Ascending aorta (tissue), 2 donors: ENCODE measurements at regions not wholly inside any gene's neighbourhood (a gene's known extent, or its start where the extent isn't known, plus 50 kb on each side); places are given as distances from the start of the nearest gene placed in this dataset.

ENCODE experiments used
- DNase-seq, 2 donors: peaks; one replicate each; pipeline ENCODE4 v3.0.0-alpha.2; 2019; ENCODE audit warnings: low spot score in 2 of 2
- H3K27ac ChIP-seq, 2 donors: fragments of 200-600 bp; sonication (generic); one replicate each; pipeline ENCODE4 v1.5.1; 2016 to 2017; ENCODE audit warnings: mild to moderate bottlenecking in 1 of 2
- H3K27me3 ChIP-seq: fragments of 200-600 bp; sonication (generic); one replicate; pipeline ENCODE4 v1.5.1; 2017
- H3K36me3 ChIP-seq, 2 donors: fragments of 200-600 bp; sonication (generic); one replicate each; pipeline ENCODE4 v1.5.1; 2016
- H3K4me1 ChIP-seq, 2 donors: fragments of 200-600 bp; sonication (generic); one replicate each; pipeline ENCODE4 v1.5.1; 2016 to 2017; ENCODE audit warnings: mild to moderate bottlenecking in 1 of 2
- H3K4me3 ChIP-seq, 2 donors: fragments of 200-600 bp; sonication (generic); one replicate each; pipeline ENCODE4 v1.5.1; 2016 to 2017; ENCODE audit warnings: mild to moderate bottlenecking in 1 of 2
- H3K9me3 ChIP-seq, 2 donors: fragments of 200-600 bp; sonication (generic); one replicate each; pipeline ENCODE4 v1.5.1; 2016
- CTCF ChIP-seq, 3 experiments: fragments of 200-600 bp in 2 of 3; fragments of 450-650 bp in 1 of 3; sonication (generic) in 2 of 3; IDR thresholded peaks; one replicate each; pipeline ENCODE4 v1.5.1; 2016 to 2019; ENCODE audit warnings: antibody characterized with exemption in 3 of 3, mild to moderate bottlenecking in 1 of 3, moderate library complexity in 1 of 3
- intact Hi-C: fragments of 100-400 bp; cut with DNase I; formaldehyde crosslinking; loops from one replicate; pipeline ENCODE4 v1.15.1; 2023

GRCh38 chr9:93900971-93901861, 53.9 kb downstream of the BARX1 start:
- H3K4me3 ChIP-seq: no peak overlapping the region
- no peak for TF ChIP-seq CTCF (IDR thresholded peaks at IDR 0.05)
- no peaks in the 10 kb centered on the region for H3K36me3 ChIP-seq
- intact Hi-C loops: no loop called here
- H3K27me3 ChIP-seq: no peaks in the 10 kb centered on the region
- DNase-seq: peak in 1 of 2 donors; percentile 55
- H3K27ac ChIP-seq: no peak overlapping the region
- no peaks in the 10 kb centered on the region for H3K4me1 ChIP-seq
- no peaks in the 10 kb centered on the region for H3K9me3 ChIP-seq

- Histone ChIP-seq H3K9me3 (no peaks in the 10 kb centered on the region), H3K27me3 (no peaks in the 10 kb centered on the region), H3K4me3 (no peak overlapping the region), H3K36me3 (no peaks in the 10 kb centered on the region), H3K4me1 (no peaks in the 10 kb centered on the region), H3K27ac (no peak overlapping the region)
- intact Hi-C loops: no loop called here
- no peak for TF ChIP-seq CTCF (IDR thresholded peaks at IDR 0.05)
- DNase-seq: peak in 1 of 2 donors; percentile 46
These were observed 54.7 kb downstream of the BARX1 start for GRCh38 chr9:93900436-93900819.

- intact Hi-C loops: no loop called here
- no peak overlapping the region for H3K4me3 ChIP-seq
- H3K27ac ChIP-seq: no peak overlapping the region
- H3K36me3 ChIP-seq: no peaks in the 10 kb centered on the region
- peak in 1 of 2 donors; percentile 31 for DNase-seq
- no peaks in the 10 kb centered on the region for H3K4me1 ChIP-seq
- H3K9me3 ChIP-seq: no peaks in the 10 kb centered on the region
- H3K27me3 ChIP-seq: no peaks in the 10 kb centered on the region
- TF ChIP-seq CTCF (IDR thresholded peaks at IDR 0.05): no peak
These were observed 55.3 kb downstream of the BARX1 start for GRCh38 chr9:93899609-93900435.

- Histone ChIP-seq H3K27ac (no peak overlapping the region), H3K36me3 (no peaks in the 10 kb centered on the region), H3K9me3 (no peaks in the 10 kb centered on the region), H3K4me3 (no peak overlapping the region), H3K27me3 (no peaks in the 10 kb centered on the region), H3K4me1 (no peaks in the 10 kb centered on the region)
- no peak for TF ChIP-seq CTCF (IDR thresholded peaks at IDR 0.05)
- intact Hi-C loops: no loop called here
- peak in 1 of 2 donors; percentile 35 for DNase-seq
These were observed 56.4 kb downstream of the BARX1 start for GRCh38 chr9:93898502-93899426.

- H3K27me3 ChIP-seq: no peaks in the 10 kb centered on the region
- DNase-seq: peak in 1 of 2 donors; percentile 19
These were observed 57.1 kb downstream of the BARX1 start for GRCh38 chr9:93898026-93898425.

More at GRCh38 chr9:93898026-93898425, 57.1 kb downstream of the BARX1 start:
- intact Hi-C loops: no loop called here
- Histone ChIP-seq H3K4me1 (no peaks in the 10 kb centered on the region), H3K27ac (no peak overlapping the region), H3K9me3 (no peaks in the 10 kb centered on the region), H3K4me3 (no peak overlapping the region), H3K36me3 (no peaks in the 10 kb centered on the region)
- no peak for TF ChIP-seq CTCF (IDR thresholded peaks at IDR 0.05)
